ENCODE measurements at regions not wholly inside any gene's neighbourhood (a gene's known extent, or its start where the extent isn't known, plus 50 kb on each side); places are given as distances from the start of the nearest gene placed in this dataset.
A peak's percentile ranks its signal among the peaks of the same experiment; 100 is the strongest.
"Not testable (repeated sequence)": the region's sequence is repeated elsewhere in the genome, so short reads cannot be mapped to it uniquely, and the experiment has no call there.

GRCh38 chr22:22168941-22169867 is 75.4 kb upstream of the VPREB1 start:
- no peak for DNase-seq (ENCODE audit: low read depth in 2 of 2)

- no peak for DNase-seq (ENCODE audit: low read depth in 2 of 2)
Measured at GRCh38 chr22:22168190-22168940, 76.2 kb upstream of the VPREB1 start.

- DNase-seq (ENCODE audit: low read depth in 2 of 2), result no peak
Measured at GRCh38 chr22:22167791-22168189, 76.8 kb upstream of the VPREB1 start.

GRCh38 chr22:22166941-22167713 is 77.5 kb upstream of the VPREB1 start:
- no peak for DNase-seq (ENCODE audit: low read depth in 2 of 2)

- DNase-seq (ENCODE audit: low read depth in 2 of 2), result no peak
Measured at GRCh38 chr22:22165936-22166710, 78.5 kb upstream of the VPREB1 start.

- no peak for DNase-seq (ENCODE audit: low read depth in 2 of 2)
Measured at GRCh38 chr22:22164541-22165272, 79.9 kb upstream of the VPREB1 start.

GRCh38 chr22:22161924-22162851 is 82.4 kb upstream of the VPREB1 start:
- DNase-seq (ENCODE audit: low read depth in 2 of 2), result no peak

GRCh38 chr22:22160768-22161167 is 83.8 kb upstream of the VPREB1 start:
- DNase-seq (ENCODE audit: low read depth in 2 of 2), result not testable (repeated sequence)

GRCh38 chr22:22159384-22159783 is 85.2 kb upstream of the VPREB1 start:
- DNase-seq (ENCODE audit: low read depth in 2 of 2), result no peak

GRCh38 chr22:22158965-22159364 is 85.6 kb upstream of the VPREB1 start:
- DNase-seq (ENCODE audit: low read depth in 2 of 2), result no peak

- no peak for DNase-seq (ENCODE audit: low read depth in 2 of 2)
Measured at GRCh38 chr22:22158207-22158816, 86.3 kb upstream of the VPREB1 start.

- no peak for DNase-seq (ENCODE audit: low read depth in 2 of 2)
Measured at GRCh38 chr22:22157348-22157725, 87.2 kb upstream of the VPREB1 start.

GRCh38 chr22:22156716-22157347 is 87.8 kb upstream of the VPREB1 start:
- peak; percentile 19 to 43 for DNase-seq (ENCODE audit: low read depth in 2 of 2)

GRCh38 chr22:22156348-22156715 is 88.3 kb upstream of the VPREB1 start:
- no peak for DNase-seq (ENCODE audit: low read depth in 2 of 2)

GRCh38 chr22:22155607-22156006 is 89.0 kb upstream of the VPREB1 start:
- no peak for DNase-seq (ENCODE audit: low read depth in 2 of 2)

GRCh38 chr22:22155146-22155545 is 89.4 kb upstream of the VPREB1 start:
- no peak for DNase-seq (ENCODE audit: low read depth in 2 of 2)

- DNase-seq (ENCODE audit: low read depth in 2 of 2), result no peak
Measured at GRCh38 chr22:22154040-22154439, 90.5 kb upstream of the VPREB1 start.

GRCh38 chr22:22151308-22151707 is 93.3 kb upstream of the VPREB1 start:
- DNase-seq (ENCODE audit: low read depth in 2 of 2), result no peak

GRCh38 chr22:22150457-22150856 is 94.1 kb upstream of the VPREB1 start:
- DNase-seq (ENCODE audit: low read depth in 2 of 2), result no peak

All from stimulated activated CD8-positive, alpha-beta memory T cell treated with anti-CD3 and anti-CD28 coated beads, Interleukin-2, amount 100 ng/mL, for 48 hours (primary cell).